ENCODE measurements at regions not wholly inside any gene's neighbourhood (a gene's known extent, or its start where the extent isn't known, plus 50 kb on each side); places are given as distances from the start of the nearest gene placed in this dataset.

DNA sequence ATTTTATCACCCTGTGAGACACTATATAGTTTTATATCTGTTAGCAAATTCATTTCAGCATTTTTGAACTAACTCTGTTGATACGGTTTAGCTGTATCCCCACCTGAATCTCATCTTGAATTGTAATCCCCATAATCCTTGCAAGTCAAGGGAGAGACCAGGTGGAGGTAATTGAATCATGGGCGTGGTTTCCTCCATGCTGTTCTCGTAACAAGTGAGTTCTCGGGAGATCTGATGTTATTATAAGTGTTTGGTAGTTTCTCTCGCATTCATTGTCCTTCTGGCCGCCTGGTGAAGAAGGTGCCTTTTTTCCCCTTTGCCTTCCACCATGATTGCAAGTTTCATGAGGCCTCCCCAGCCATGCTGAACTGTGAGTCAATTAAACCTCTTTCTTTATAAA is 53.2 kb upstream of the TMC3 start:
- H3K27me3 ChIP-seq: no peaks in the 10 kb centered on the region
- H3K27ac ChIP-seq: no peak overlapping the region
- WGBS, 2 donors (ENCODE audit: low coverage in 1 of 2): 80 to 82% methylated on average over 6 of the region's 6 CpGs
- H3K4me1 ChIP-seq: no peaks in the 10 kb centered on the region
- no peak for ATAC-seq
- TF ChIP-seq POLR2A (IDR thresholded peaks at IDR 0.05) (no peak), POLR2AphosphoS5 (IDR thresholded peaks at IDR 0.05) (no peak), EP300 (IDR thresholded peaks at IDR 0.05) (no peak)
- TF ChIP-seq, protein P1, sequence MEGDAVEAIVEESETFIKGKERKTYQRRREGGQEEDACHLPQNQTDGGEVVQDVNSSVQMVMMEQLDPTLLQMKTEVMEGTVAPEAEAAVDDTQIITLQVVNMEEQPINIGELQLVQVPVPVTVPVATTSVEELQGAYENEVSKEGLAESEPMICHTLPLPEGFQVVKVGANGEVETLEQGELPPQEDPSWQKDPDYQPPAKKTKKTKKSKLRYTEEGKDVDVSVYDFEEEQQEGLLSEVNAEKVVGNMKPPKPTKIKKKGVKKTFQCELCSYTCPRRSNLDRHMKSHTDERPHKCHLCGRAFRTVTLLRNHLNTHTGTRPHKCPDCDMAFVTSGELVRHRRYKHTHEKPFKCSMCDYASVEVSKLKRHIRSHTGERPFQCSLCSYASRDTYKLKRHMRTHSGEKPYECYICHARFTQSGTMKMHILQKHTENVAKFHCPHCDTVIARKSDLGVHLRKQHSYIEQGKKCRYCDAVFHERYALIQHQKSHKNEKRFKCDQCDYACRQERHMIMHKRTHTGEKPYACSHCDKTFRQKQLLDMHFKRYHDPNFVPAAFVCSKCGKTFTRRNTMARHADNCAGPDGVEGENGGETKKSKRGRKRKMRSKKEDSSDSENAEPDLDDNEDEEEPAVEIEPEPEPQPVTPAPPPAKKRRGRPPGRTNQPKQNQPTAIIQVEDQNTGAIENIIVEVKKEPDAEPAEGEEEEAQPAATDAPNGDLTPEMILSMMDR (IDR thresholded peaks at IDR 0.05): no peak
- H3K9me3 ChIP-seq: peaks cover 0 to 15% (median 0%) of the 10 kb centered on the region in 3 donors
- H3K36me3 ChIP-seq: no peaks in the 10 kb centered on the region
- no peak overlapping the region for H3K4me3 ChIP-seq

DNA sequence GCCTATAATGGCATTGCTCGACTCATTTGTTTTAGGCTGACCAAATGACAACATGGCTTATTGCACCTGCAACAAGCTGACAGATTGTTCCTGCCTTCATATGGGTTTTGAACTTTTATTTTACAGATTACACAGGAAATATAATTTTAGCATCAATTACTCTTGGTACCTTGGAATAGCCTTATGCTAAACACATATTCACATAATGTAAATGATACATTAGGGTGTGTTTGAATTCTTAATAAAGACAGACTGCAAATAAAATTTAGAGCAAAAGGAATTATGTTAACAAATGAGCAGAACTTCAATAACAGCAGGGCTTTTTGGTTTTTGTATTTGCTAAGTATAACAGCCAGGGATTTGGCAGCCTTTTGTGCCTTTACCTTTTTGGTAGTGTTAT is 51.9 kb upstream of the TMC3 start:
- Histone ChIP-seq H3K27ac (no peak overlapping the region), H3K36me3 (no peaks in the 10 kb centered on the region), H3K27me3 (no peaks in the 10 kb centered on the region), H3K9me3 (peaks cover 0 to 12% (median 0%) of the 10 kb centered on the region in 3 donors), H3K4me3 (no peak overlapping the region), H3K4me1 (no peaks in the 10 kb centered on the region)
- ATAC-seq: no peak
- WGBS, 2 donors (ENCODE audit: low coverage in 1 of 2): 50 to 53% methylated on average over 1 of the region's 1 CpG
- TF ChIP-seq POLR2AphosphoS5 (IDR thresholded peaks at IDR 0.05) (no peak), EP300 (IDR thresholded peaks at IDR 0.05) (no peak), POLR2A (IDR thresholded peaks at IDR 0.05) (no peak)
- TF ChIP-seq, protein P1 (IDR thresholded peaks at IDR 0.05): no peak

Measured in gastroesophageal sphincter (tissue), 4 donors.